ENCODE measurements at regions not wholly inside any gene's neighbourhood (a gene's known extent, or its start where the extent isn't known, plus 50 kb on each side); places are given as distances from the start of the nearest gene placed in this dataset.
A peak's percentile ranks its signal among the peaks of the same experiment; 100 is the strongest.

DNA sequence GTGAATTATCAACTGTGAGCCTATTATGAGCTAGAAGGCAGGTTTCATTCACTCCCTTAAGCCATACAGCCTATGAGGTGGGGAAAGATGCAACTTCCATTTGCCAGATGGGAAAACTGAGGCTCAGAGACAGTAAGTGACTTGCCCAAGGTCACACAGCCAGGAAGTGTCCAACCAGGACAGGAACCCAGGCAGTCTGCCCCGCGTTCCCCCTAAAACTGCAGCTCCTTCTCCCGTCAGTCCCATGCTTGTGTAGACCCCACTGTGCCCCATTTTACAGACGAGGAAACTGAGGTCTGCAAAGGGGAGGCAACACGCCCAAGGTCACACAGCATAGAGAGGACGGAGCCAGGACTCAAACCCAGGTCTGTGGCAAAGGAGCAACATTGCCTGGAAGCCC lies 50.6 kb downstream of the NCOR2 start:
- peak overlapping the region in 1 of 2 experiments; percentile 66; a peak in 1 of 4 replicates for H4K8ac ChIP-seq (ENCODE audit: low read depth in 2 of 2, low read length in 2 of 2)
- no peaks in the 10 kb centered on the region for H3K9me3 ChIP-seq (ENCODE audit: control insufficient read depth, insufficient read depth, low read length)
- peak overlapping the region; percentile 73 for H2AK9ac ChIP-seq (replicated peaks; ENCODE audit: low read depth, low read length, poor library complexity)
- intact Hi-C loops (cut with micrococcal nuclease) (loop anchor here (5.0 kb wide), 2 partner anchors 130 to 230 kb away; no protein-coding TSS in a partner anchor), in situ Hi-C loops (cut with MboI; ENCODE audit: low sequenced_read_pairs) (no loop called here), dilution Hi-C loops (cut with HindIII; ENCODE audit: low sequenced_read_pairs, unreplicated experiment) (no loop called here)
- DNase-seq (no peak), ATAC-seq (ENCODE audit: low read depth) (no peak)
- no peak overlapping the region for H2BK20ac ChIP-seq (ENCODE audit: low read depth, low read length)
- POLR2A ChIA-PET (ENCODE audit: unreplicated experiment) = no interaction called here
- TF ChIP-seq SMC3 (IDR thresholded peaks at IDR 0.05; ENCODE audit: low read depth, low read length) (no peak), POLR2A (IDR thresholded peaks at IDR 0.05; ENCODE audit: low read depth, low read length) (no peak), CEBPB (IDR thresholded peaks at IDR 0.05; ENCODE audit: low read depth, low read length) (no peak), RFX5 (IDR thresholded peaks at IDR 0.05; ENCODE audit: low read depth, low read length) (no peak), NFE2L2 (IDR thresholded peaks at IDR 0.05; ENCODE audit: low read depth, low read length) (no peak), CHD1 (IDR thresholded peaks at IDR 0.05; ENCODE audit: low read depth, low read length) (no peak), RCOR1 (IDR thresholded peaks at IDR 0.05; ENCODE audit: insufficient replicate concordance, low read length) (no peak), MAZ (IDR thresholded peaks at IDR 0.05; ENCODE audit: borderline replicate concordance, low read depth, low read length) (no peak), MAFK (IDR thresholded peaks at IDR 0.05; ENCODE audit: low read depth, low read length) (no peak), RAD21 (IDR thresholded peaks at IDR 0.05; ENCODE audit: low read length) (no peak), BHLHE40 (IDR thresholded peaks at IDR 0.05; ENCODE audit: low read depth, low read length) (no peak), FOS (IDR thresholded peaks at IDR 0.05; ENCODE audit: low read depth, low read length) (no peak), MXI1 (IDR thresholded peaks at IDR 0.05; ENCODE audit: borderline replicate concordance, low read depth, low read length) (no peak)
- TF ChIP-seq, protein P1, sequence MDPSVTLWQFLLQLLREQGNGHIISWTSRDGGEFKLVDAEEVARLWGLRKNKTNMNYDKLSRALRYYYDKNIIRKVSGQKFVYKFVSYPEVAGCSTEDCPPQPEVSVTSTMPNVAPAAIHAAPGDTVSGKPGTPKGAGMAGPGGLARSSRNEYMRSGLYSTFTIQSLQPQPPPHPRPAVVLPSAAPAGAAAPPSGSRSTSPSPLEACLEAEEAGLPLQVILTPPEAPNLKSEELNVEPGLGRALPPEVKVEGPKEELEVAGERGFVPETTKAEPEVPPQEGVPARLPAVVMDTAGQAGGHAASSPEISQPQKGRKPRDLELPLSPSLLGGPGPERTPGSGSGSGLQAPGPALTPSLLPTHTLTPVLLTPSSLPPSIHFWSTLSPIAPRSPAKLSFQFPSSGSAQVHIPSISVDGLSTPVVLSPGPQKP (IDR thresholded peaks at IDR 0.05; ENCODE audit: borderline replicate concordance, low read depth, low read length) = no peak
- TF ChIP-seq, protein P2, sequence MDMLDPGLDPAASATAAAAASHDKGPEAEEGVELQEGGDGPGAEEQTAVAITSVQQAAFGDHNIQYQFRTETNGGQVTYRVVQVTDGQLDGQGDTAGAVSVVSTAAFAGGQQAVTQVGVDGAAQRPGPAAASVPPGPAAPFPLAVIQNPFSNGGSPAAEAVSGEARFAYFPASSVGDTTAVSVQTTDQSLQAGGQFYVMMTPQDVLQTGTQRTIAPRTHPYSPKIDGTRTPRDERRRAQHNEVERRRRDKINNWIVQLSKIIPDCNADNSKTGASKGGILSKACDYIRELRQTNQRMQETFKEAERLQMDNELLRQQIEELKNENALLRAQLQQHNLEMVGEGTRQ (IDR thresholded peaks at IDR 0.05; ENCODE audit: low read depth, low read length) = no peak
- TF ChIP-seq, protein P3, sequence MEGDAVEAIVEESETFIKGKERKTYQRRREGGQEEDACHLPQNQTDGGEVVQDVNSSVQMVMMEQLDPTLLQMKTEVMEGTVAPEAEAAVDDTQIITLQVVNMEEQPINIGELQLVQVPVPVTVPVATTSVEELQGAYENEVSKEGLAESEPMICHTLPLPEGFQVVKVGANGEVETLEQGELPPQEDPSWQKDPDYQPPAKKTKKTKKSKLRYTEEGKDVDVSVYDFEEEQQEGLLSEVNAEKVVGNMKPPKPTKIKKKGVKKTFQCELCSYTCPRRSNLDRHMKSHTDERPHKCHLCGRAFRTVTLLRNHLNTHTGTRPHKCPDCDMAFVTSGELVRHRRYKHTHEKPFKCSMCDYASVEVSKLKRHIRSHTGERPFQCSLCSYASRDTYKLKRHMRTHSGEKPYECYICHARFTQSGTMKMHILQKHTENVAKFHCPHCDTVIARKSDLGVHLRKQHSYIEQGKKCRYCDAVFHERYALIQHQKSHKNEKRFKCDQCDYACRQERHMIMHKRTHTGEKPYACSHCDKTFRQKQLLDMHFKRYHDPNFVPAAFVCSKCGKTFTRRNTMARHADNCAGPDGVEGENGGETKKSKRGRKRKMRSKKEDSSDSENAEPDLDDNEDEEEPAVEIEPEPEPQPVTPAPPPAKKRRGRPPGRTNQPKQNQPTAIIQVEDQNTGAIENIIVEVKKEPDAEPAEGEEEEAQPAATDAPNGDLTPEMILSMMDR (conservative IDR thresholded peaks at IDR 0.05; ENCODE audit: low read depth, low read length) = no peak
- peak overlapping the region; percentile 61; the same call in 1 of the 2 replicates for H3K27ac ChIP-seq (ENCODE audit: insufficient read depth, low read length)
- H2AK5ac ChIP-seq (ENCODE audit: low read depth, low read length) = peak overlapping the region; percentile 89
- H2BK120ac ChIP-seq (ENCODE audit: low read depth, low read length) = peak overlapping the region; percentile 36; the same call in 1 of the 2 replicates
- H2BK5ac ChIP-seq (ENCODE audit: low read depth, low read length, poor library complexity, severe bottlenecking) = no peak overlapping the region
- H3K14ac ChIP-seq (replicated peaks; ENCODE audit: low read depth, low read length) = peak overlapping the region; percentile 22
- H3K18ac ChIP-seq (ENCODE audit: low read depth, low read length) = peak overlapping the region; percentile 15; the same call in 1 of the 2 replicates
- peak overlapping the region; percentile 65 for H3K4me2 ChIP-seq (ENCODE audit: low read depth, low read length)
- peaks cover 100% of the 10 kb centered on the region for H4K20me1 ChIP-seq (ENCODE audit: insufficient read depth, low read length)
- 0 out of 2 replicates have a peak overlapping the region, but pooled peaks have one; percentile 17 for H4K5ac ChIP-seq (ENCODE audit: low read depth, low read length)
- no peak overlapping the region; the same call in 2 of the 3 replicates for H2BK15ac ChIP-seq (ENCODE audit: low read depth, low read length)
- no peak overlapping the region for H3K9ac ChIP-seq (ENCODE audit: low read depth, low read length)
- H3K27me3 ChIP-seq (ENCODE audit: control insufficient read depth, insufficient read depth, low read length) = no peaks in the 10 kb centered on the region
- peaks cover 45% of the 10 kb centered on the region for H3K4me1 ChIP-seq (ENCODE audit: control insufficient read depth, insufficient read depth, low read length)
- H3K56ac ChIP-seq (ENCODE audit: extremely low read depth, insufficient read depth, low read length) = no peak overlapping the region
- peak overlapping the region; percentile 38 for H4K91ac ChIP-seq (ENCODE audit: insufficient read depth, low read depth, low read length)
- H3K23ac ChIP-seq (ENCODE audit: low read depth, low read length) = peak overlapping the region; percentile 64
- 80% methylated on average over 2 of the region's 6 CpGs; no CpG with 5 or more reads in 1 of the 2 experiments for WGBS, 2 experiments (ENCODE audit: extremely low coverage in 2 of 2, insufficient read length in 1 of 2)
- H3K36me3 ChIP-seq (ENCODE audit: control insufficient read depth, insufficient read depth, low read length) = peaks cover 4% of the 10 kb centered on the region
- peaks cover 24 to 88% of the 10 kb centered on the region in 2 experiments for H3K79me1 ChIP-seq (ENCODE audit: low read depth in 1 of 2, low read length in 2 of 2)
- CTCF ChIA-PET = no interaction called here
- H3K4me3 ChIP-seq (ENCODE audit: insufficient read depth, low read depth, low read length) = no peak overlapping the region
- BruUV-seq (replicated peaks) = no TSS peak
- H3K4ac ChIP-seq (ENCODE audit: low read depth, low read length) = peak overlapping the region; percentile 78
- H2AFZ ChIP-seq (replicated peaks; ENCODE audit: low read length, poor library complexity) = peak overlapping the region; percentile 5
- peaks cover 40% of the 10 kb centered on the region for H3K9me1 ChIP-seq (ENCODE audit: insufficient read depth, low read length)

All from IMR-90 (cell line).